C4-2B (cell line): ENCODE measurements at regions not wholly inside any gene's neighbourhood (a gene's known extent, or its start where the extent isn't known, plus 50 kb on each side); places are given as distances from the start of the nearest gene placed in this dataset.
"Not testable (repeated sequence)": the region's sequence is repeated elsewhere in the genome, so short reads cannot be mapped to it uniquely, and the experiment has no call there.

Source experiments
- H3K27ac ChIP-seq: fragments of 450-650 bp; 2 replicates; pipeline ENCODE4 v1.5.1; 2017
- CTCF ChIP-seq: fragments of 450-650 bp; conservative IDR thresholded peaks from 2 replicates; pipeline ENCODE4 v1.5.1; 2017; ENCODE audit warnings: mild to moderate bottlenecking
- ZFX ChIP-seq: fragments of 450-650 bp; IDR thresholded peaks from 2 replicates; pipeline ENCODE4 v1.6.1; 2017

GRCh38 chr6:114888241-114888640 is 545.4 kb upstream of the HS3ST5 start:
- H3K27ac ChIP-seq = no peak overlapping the region
- TF ChIP-seq CTCF = no peak
- no peak for TF ChIP-seq ZFX

- TF ChIP-seq CTCF = no peak
- TF ChIP-seq ZFX = no peak
- H3K27ac ChIP-seq = no peak overlapping the region
Measured at GRCh38 chr6:114886670-114887436, 544.0 kb upstream of the HS3ST5 start.

- H3K27ac ChIP-seq = no peak overlapping the region
- TF ChIP-seq ZFX (no peak), CTCF (no peak)
Measured at GRCh38 chr6:114879693-114880092, 536.9 kb upstream of the HS3ST5 start.

GRCh38 chr6:114878091-114878490 is 535.3 kb upstream of the HS3ST5 start:
- no peak overlapping the region for H3K27ac ChIP-seq
- TF ChIP-seq CTCF (no peak), ZFX (no peak)

GRCh38 chr6:114874410-114874809 is 531.6 kb upstream of the HS3ST5 start:
- TF ChIP-seq CTCF = no peak
- TF ChIP-seq ZFX = no peak
- H3K27ac ChIP-seq = no peak overlapping the region

GRCh38 chr6:114865506-114865905 is 522.7 kb upstream of the HS3ST5 start:
- H3K27ac ChIP-seq = not testable (repeated sequence)

GRCh38 chr6:114863610-114864009 is 520.8 kb upstream of the HS3ST5 start:
- TF ChIP-seq CTCF = no peak
- no peak for TF ChIP-seq ZFX
- no peak overlapping the region for H3K27ac ChIP-seq

GRCh38 chr6:114862819-114863218 is 520.0 kb upstream of the HS3ST5 start:
- no peak for TF ChIP-seq ZFX
- no peak for TF ChIP-seq CTCF
- H3K27ac ChIP-seq = no peak overlapping the region
